OCI-LY3 (cell line): ENCODE measurements at regions not wholly inside any gene's neighbourhood (a gene's known extent, or its start where the extent isn't known, plus 50 kb on each side); places are given as distances from the start of the nearest gene placed in this dataset.

Experiments
- CTCF ChIP-seq: fragments of 200-600, 300-600 bp; sonication (generic); IDR thresholded peaks from 2 replicates; pipeline ENCODE4 v1.5.1; 2014; ENCODE audit warnings: antibody characterized with exemption, low read length, low read depth
- EZH2phosphoT487 ChIP-seq: fragments of 200-600 bp; shearing (Covaris generic); IDR thresholded peaks from 2 replicates; pipeline ENCODE4 v1.6.1; 2018; ENCODE audit warnings: antibody characterized with exemption, mixed run types, low read depth

- TF ChIP-seq EZH2phosphoT487 = no peak
- no peak for TF ChIP-seq CTCF
These were observed 902.9 kb downstream of the LTN1 start for GRCh38 chr21:28089599-28090441.
